ENCODE measurements at regions not wholly inside any gene's neighbourhood (a gene's known extent, or its start where the extent isn't known, plus 50 kb on each side); places are given as distances from the start of the nearest gene placed in this dataset.

- no peak for DNase-seq
Observed at GRCh38 chr2:234146087-234146826, 95.8 kb downstream of the SPP2 start.

GRCh38 chr2:234145511-234145910, 95.0 kb downstream of the SPP2 start:
- DNase-seq: no peak

GRCh38 chr2:234145057-234145456, 94.6 kb downstream of the SPP2 start:
- no peak for DNase-seq

- no peak for DNase-seq
Observed at GRCh38 chr2:234143896-234144295, 93.4 kb downstream of the SPP2 start.

GRCh38 chr2:234142530-234142929, 92.0 kb downstream of the SPP2 start:
- DNase-seq: no peak

GRCh38 chr2:234139755-234140154, 89.3 kb downstream of the SPP2 start:
- no peak for DNase-seq

- DNase-seq: no peak
Observed at GRCh38 chr2:234138836-234139235, 88.3 kb downstream of the SPP2 start.

GRCh38 chr2:234137400-234138014, 87.0 kb downstream of the SPP2 start:
- DNase-seq: no peak

GRCh38 chr2:234136461-234136860, 86.0 kb downstream of the SPP2 start:
- no peak for DNase-seq

- peak; percentile 70 for DNase-seq
Observed at GRCh38 chr2:234135750-234136221, 85.3 kb downstream of the SPP2 start.

- no peak for DNase-seq
Observed at GRCh38 chr2:234134496-234134895, 84.0 kb downstream of the SPP2 start.

- no peak for DNase-seq
Observed at GRCh38 chr2:234133004-234133403, 82.5 kb downstream of the SPP2 start.

- no peak for DNase-seq
Observed at GRCh38 chr2:234130777-234131181, 80.3 kb downstream of the SPP2 start.

GRCh38 chr2:234128606-234129005, 78.1 kb downstream of the SPP2 start:
- no peak for DNase-seq

All from left hindlimb (tissue), 1 donor.